Prostate gland (tissue), 2 donors: ENCODE measurements at regions not wholly inside any gene's neighbourhood (a gene's known extent, or its start where the extent isn't known, plus 50 kb on each side); places are given as distances from the start of the nearest gene placed in this dataset.

Experiments
- DNase-seq: peaks from one replicate; pipeline ENCODE4 v3.0.0-alpha.2; 2019; ENCODE audit warnings: low spot score
- H3K27ac ChIP-seq, 2 donors: fragments of 200-600 bp; sonication (generic); 2 replicates each; pipeline ENCODE4 v1.5.1; 2017 to 2019
- H3K27me3 ChIP-seq: fragments of 200-600 bp; sonication (generic); replicated peaks from 2 replicates; pipeline ENCODE4 v1.5.1; 2019; ENCODE audit not compliant: insufficient read depth
- H3K36me3 ChIP-seq, 2 donors: fragments of 200-600 bp; sonication (generic); 1 replicate in 1 of 2; 2 replicates in 1 of 2; pipeline versions ENCODE4 v1.5.1 to v1.8.1; 2017 to 2019
- H3K4me1 ChIP-seq: fragments of 200-600 bp; sonication (generic); replicated peaks from 2 replicates; pipeline ENCODE4 v1.5.1; 2019
- H3K4me3 ChIP-seq, 2 donors: fragments of 200-600 bp; sonication (generic); 2 replicates each; pipeline ENCODE4 v1.5.1; 2017 to 2019
- H3K9me3 ChIP-seq: fragments of 200-600 bp; sonication (generic); 2 replicates; pipeline ENCODE4 v1.5.1; 2017
- POLR2A ChIP-seq: fragments of 450-650 bp; IDR thresholded peaks from one replicate; pipeline ENCODE4 v1.6.1; 2016; ENCODE audit warnings: antibody characterized with exemption, mild to moderate bottlenecking
- POLR2AphosphoS5 ChIP-seq: sonication (generic); formaldehyde crosslinking; IDR thresholded peaks from one replicate; pipeline ENCODE4 v1.6.1; 2017; ENCODE audit warnings: antibody characterized with exemption
- WGBS: methylation state at CpG from one replicate; pipeline ENCODE4 v1.1.5; 2018; 5-methylcytosine and 5-hydroxymethylcytosine counted together
- intact Hi-C: fragments of 100-400 bp; cut with DNase I; formaldehyde crosslinking; loops from one replicate; pipeline ENCODE4 v1.14.2; 2022
- TF ChIP-seq, protein P1 (sequence below), 4 experiments: fragments of 200-600 bp in 2 of 4; fragments of 450-650 bp in 2 of 4; sonication (generic) in 2 of 4; IDR thresholded peaks; 1 replicate in 3 of 4; 2 replicates in 1 of 4; pipeline ENCODE4 v1.5.1; 2016 to 2019; ENCODE audit warnings: antibody characterized with exemption in 4 of 4, mild to moderate bottlenecking in 2 of 4, moderate library complexity in 2 of 4

DNA sequence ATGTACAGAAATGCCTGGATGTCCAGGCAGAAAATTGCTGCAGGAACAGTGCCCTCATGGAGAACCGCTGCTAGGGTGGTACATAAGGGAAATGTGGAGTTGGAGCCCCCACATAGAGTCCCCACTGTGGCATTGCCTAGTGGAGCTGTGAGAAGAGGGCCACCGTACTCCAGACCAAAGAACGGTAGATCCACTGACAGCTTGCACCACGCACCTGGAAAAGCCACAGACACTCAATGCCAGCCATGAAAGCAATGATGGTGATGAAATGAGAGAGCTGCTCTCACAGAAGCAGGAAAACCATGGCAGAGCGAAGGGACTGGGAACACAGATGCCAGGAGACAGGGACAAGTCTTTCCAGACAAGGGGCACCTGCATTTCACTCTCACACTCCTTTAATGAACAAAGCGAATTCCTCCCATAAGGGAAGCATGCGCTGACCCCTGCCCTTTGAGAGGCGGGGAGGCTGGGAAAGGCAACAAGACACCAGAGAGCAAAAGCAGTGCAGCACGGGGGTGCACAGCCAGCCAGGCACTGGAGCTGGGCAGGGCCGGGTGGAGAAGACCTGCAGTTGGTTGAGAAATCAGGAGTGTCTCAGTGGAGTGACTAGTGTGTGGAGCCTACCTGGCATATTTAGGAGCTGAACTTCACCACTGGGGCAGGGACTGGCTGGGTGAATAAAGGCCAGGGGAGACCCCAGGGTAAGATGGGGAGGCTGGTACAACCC lies 1025.2 kb downstream of the TBC1D22A start:
- Histone ChIP-seq H3K27me3 (no peaks in the 10 kb centered on the region), H3K36me3 (no peaks in the 10 kb centered on the region), H3K9me3 (no peaks in the 10 kb centered on the region), H3K4me1 (no peaks in the 10 kb centered on the region), H3K27ac (no peak overlapping the region), H3K4me3 (no peak overlapping the region)
- intact Hi-C loops, result no loop called here
- WGBS, result 92% methylated on average over 10 of the region's 10 CpGs
- DNase-seq, result no peak
- TF ChIP-seq, protein P1, sequence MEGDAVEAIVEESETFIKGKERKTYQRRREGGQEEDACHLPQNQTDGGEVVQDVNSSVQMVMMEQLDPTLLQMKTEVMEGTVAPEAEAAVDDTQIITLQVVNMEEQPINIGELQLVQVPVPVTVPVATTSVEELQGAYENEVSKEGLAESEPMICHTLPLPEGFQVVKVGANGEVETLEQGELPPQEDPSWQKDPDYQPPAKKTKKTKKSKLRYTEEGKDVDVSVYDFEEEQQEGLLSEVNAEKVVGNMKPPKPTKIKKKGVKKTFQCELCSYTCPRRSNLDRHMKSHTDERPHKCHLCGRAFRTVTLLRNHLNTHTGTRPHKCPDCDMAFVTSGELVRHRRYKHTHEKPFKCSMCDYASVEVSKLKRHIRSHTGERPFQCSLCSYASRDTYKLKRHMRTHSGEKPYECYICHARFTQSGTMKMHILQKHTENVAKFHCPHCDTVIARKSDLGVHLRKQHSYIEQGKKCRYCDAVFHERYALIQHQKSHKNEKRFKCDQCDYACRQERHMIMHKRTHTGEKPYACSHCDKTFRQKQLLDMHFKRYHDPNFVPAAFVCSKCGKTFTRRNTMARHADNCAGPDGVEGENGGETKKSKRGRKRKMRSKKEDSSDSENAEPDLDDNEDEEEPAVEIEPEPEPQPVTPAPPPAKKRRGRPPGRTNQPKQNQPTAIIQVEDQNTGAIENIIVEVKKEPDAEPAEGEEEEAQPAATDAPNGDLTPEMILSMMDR (IDR thresholded peaks at IDR 0.05), result no peak
- TF ChIP-seq POLR2A (no peak), POLR2AphosphoS5 (no peak)

DNA sequence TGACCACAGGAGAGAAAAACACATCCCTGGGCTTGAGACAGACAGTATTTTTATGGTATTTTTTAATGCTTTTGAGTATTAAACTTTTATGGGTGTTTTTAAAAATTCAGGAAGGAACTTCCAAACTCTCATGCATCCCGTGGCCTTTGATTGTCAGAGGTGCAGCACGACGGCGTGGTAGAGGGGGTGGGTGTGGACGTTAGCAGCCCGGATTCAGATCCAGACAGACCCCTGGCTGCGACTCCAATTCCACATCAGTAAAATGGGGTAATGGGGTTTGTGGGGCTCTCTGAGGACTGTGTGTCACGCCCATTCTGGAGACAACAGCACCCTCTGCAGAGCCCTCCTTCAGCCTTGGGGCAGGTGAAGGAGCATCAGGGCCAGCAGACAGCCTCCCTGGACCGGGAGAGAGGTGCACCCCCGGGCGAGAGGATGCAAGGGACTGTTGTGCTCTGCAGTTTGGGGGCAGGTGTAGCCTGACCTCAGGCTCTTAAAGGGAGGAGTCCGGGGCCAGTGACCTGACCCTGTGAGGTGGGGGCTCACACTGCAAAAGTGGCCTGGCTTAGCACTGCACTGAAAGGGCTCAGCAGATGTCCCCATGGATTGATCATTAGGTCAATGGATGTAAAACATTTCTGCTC lies 1024.3 kb downstream of the TBC1D22A start:
- no peak for DNase-seq
- no peak overlapping the region for H3K27ac ChIP-seq
- 84% methylated on average over 12 of the region's 12 CpGs for WGBS
- no peak overlapping the region for H3K4me3 ChIP-seq
- no peaks in the 10 kb centered on the region for H3K36me3 ChIP-seq
- TF ChIP-seq, protein P1 (IDR thresholded peaks at IDR 0.05), result no peak
- TF ChIP-seq POLR2AphosphoS5 (no peak), POLR2A (no peak)
- H3K4me1 ChIP-seq, result no peaks in the 10 kb centered on the region
- intact Hi-C loops, result no loop called here
- H3K27me3 ChIP-seq, result no peaks in the 10 kb centered on the region
- no peaks in the 10 kb centered on the region for H3K9me3 ChIP-seq

DNA sequence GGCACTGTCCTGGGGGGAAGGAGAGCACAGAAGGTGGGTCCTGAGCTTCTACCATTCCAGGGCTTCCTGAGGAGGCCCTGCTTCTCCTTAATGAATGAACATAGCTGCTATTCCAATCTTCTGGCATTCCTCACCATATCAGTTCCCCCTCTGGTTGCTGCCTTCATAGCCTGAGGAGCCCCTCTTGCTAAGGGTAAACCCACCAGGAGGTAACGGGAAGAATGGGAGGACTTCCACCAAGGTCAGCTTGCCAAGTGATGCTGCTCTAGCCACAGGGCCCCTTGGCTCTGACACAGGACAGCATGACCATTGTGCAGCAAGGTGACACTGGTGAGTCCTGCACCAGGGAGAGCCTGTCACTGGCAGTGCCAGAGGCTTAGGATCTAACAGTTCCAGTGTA lies 1022.5 kb downstream of the TBC1D22A start:
- no peaks in the 10 kb centered on the region for H3K36me3 ChIP-seq
- TF ChIP-seq POLR2A (no peak), POLR2AphosphoS5 (no peak)
- TF ChIP-seq, protein P1 (IDR thresholded peaks at IDR 0.05), result no peak
- no peak for DNase-seq
- H3K4me1 ChIP-seq, result no peaks in the 10 kb centered on the region
- H3K4me3 ChIP-seq, result no peak overlapping the region
- no peaks in the 10 kb centered on the region for H3K27me3 ChIP-seq
- no peak overlapping the region for H3K27ac ChIP-seq
- WGBS, result 88% methylated on average over 1 of the region's 1 CpG
- H3K9me3 ChIP-seq, result no peaks in the 10 kb centered on the region
- intact Hi-C loops, result no loop called here

DNA sequence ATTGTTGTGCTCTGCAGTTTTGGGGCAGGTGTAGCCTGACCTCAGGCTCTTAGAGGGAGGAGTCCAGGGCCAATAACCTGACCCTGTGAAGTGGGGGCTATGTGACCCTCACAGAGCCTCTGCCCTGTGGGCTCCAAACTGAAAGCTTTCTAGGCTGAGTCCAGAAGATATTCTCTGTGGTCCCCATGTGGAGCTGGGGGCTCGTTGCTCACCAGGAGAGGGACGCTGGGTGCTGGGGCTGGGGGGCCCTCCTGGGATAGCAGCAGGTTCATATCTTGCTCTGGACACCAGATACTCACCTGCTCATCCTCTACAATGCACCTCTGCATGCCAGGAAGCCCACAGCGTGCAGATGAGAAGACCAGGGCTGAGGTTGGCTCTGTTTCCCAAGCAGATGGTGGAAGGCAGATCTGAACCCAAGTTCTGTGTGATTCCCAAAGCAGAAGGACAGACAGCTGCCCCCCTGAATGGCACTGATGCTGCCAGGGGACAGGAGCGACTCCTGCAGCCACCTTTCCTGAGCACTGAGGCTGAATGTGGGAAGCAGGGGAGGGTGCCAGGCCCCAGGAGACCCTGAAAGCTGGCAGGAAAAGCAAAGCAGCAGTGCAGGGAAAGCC lies 1022.0 kb downstream of the TBC1D22A start:
- Histone ChIP-seq H3K9me3 (no peaks in the 10 kb centered on the region), H3K27me3 (no peaks in the 10 kb centered on the region), H3K4me1 (no peaks in the 10 kb centered on the region), H3K4me3 (no peak overlapping the region), H3K36me3 (no peaks in the 10 kb centered on the region), H3K27ac (no peak overlapping the region)
- 84% methylated on average over 4 of the region's 4 CpGs for WGBS
- no peak for TF ChIP-seq POLR2A
- TF ChIP-seq POLR2AphosphoS5, result no peak
- TF ChIP-seq, protein P1 (IDR thresholded peaks at IDR 0.05), result no peak
- intact Hi-C loops, result no loop called here
- DNase-seq, result no peak
